Naive thymus-derived CD4-positive, alpha-beta T cell (primary cell): ENCODE measurements at regions not wholly inside any gene's neighbourhood (a gene's known extent, or its start where the extent isn't known, plus 50 kb on each side); places are given as distances from the start of the nearest gene placed in this dataset.

Experiments
- ATAC-seq: fragments of 150-1000 bp; cut with Tn5 transposase; 2 replicates; pipeline ENCODE4 v1.10.0; 2021; ENCODE audit warnings: mild to moderate bottlenecking, moderate library complexity
- CTCF ChIA-PET: fragments of 350-600 bp; sonication (Branson Sonifier 250); formaldehyde crosslinking; loops from one replicate; lab custom pipeline; 2021; ENCODE audit warnings: antibody characterized with exemption; lab: Charles Lee
- POLR2A ChIA-PET: fragments of 350-600 bp; sonication (Branson Sonifier 250); formaldehyde crosslinking; loops from one replicate; lab custom pipeline; 2021; ENCODE audit warnings: antibody characterized with exemption, inconsistent platforms; lab: Charles Lee
- DNase-seq, 9 donors: peaks; one replicate each; pipeline versions ENCODE4 v3.0.0 to v3.0.0-alpha.2; 2020 to 2022; ENCODE audit warnings: mixed read lengths in 1 of 9
- H3K27ac ChIP-seq: one replicate; pipeline ENCODE4 v1.7.0; 2013; ENCODE audit warnings: mild to moderate bottlenecking, low read depth, low read length, moderate library complexity
- H3K27me3 ChIP-seq, 2 donors: one replicate each; pipeline ENCODE4 v1.7.0; 2013; ENCODE audit warnings: low read length in 2 of 2, mild to moderate bottlenecking in 2 of 2, moderate library complexity in 2 of 2; ENCODE audit not compliant: control insufficient read depth in 2 of 2, insufficient read depth in 2 of 2
- H3K36me3 ChIP-seq, 3 experiments: 1 replicate in 2 of 3; 2 replicates in 1 of 3; pipeline ENCODE4 v1.7.0; 2013; ENCODE audit warnings: low read length in 3 of 3, mild to moderate bottlenecking in 3 of 3, moderate library complexity in 1 of 3; ENCODE audit not compliant: insufficient read depth in 3 of 3, control insufficient read depth in 2 of 3
- H3K4me1 ChIP-seq, 2 donors: one replicate each; pipeline ENCODE4 v1.7.0; 2013; ENCODE audit warnings: low read length in 2 of 2, mild to moderate bottlenecking in 2 of 2, moderate library complexity in 1 of 2; ENCODE audit not compliant: control insufficient read depth in 2 of 2, insufficient read depth in 2 of 2
- H3K4me3 ChIP-seq: 2 replicates; pipeline ENCODE4 v1.7.0; 2013; ENCODE audit warnings: mild to moderate bottlenecking, low read length
- H3K9me3 ChIP-seq, 3 experiments: 1 replicate in 2 of 3; 2 replicates in 1 of 3; pipeline ENCODE4 v1.7.0; 2013; ENCODE audit warnings: low read length in 3 of 3; ENCODE audit not compliant: control insufficient read depth in 2 of 3
- H3K27ac Mint-ChIP-seq, 9 donors: one replicate each; pipeline ENCODE4 v1.8.0; 2020 to 2022; ENCODE audit warnings: mixed read lengths in 9 of 9, mild to moderate bottlenecking in 8 of 9, moderate library complexity in 5 of 9, inconsistent platforms in 2 of 9
- H3K27me3 Mint-ChIP-seq, 5 donors: one replicate each; pipeline ENCODE4 v1.8.0; 2021 to 2022; ENCODE audit warnings: mixed read lengths in 5 of 5, mild to moderate bottlenecking in 1 of 5
- H3K36me3 Mint-ChIP-seq, 5 donors: one replicate each; pipeline ENCODE4 v1.8.0; 2020 to 2022; ENCODE audit warnings: mixed read lengths in 5 of 5, mild to moderate bottlenecking in 3 of 5, inconsistent platforms in 1 of 5
- H3K4me1 Mint-ChIP-seq, 7 donors: one replicate each; pipeline ENCODE4 v1.8.0; 2020 to 2022; ENCODE audit warnings: mixed read lengths in 7 of 7, mild to moderate bottlenecking in 3 of 7, inconsistent platforms in 1 of 7
- H3K4me3 Mint-ChIP-seq, 10 donors: one replicate each; pipeline ENCODE4 v1.8.0; 2020 to 2022; ENCODE audit warnings: mild to moderate bottlenecking in 10 of 10, mixed read lengths in 10 of 10, moderate library complexity in 6 of 10, inconsistent platforms in 2 of 10
- H3K9me3 Mint-ChIP-seq, 11 donors: one replicate each; pipeline ENCODE4 v1.8.0; 2020 to 2022; ENCODE audit warnings: mixed read lengths in 11 of 11, mild to moderate bottlenecking in 4 of 11, inconsistent platforms in 1 of 11, moderate library complexity in 1 of 11
- intact Hi-C, 2 donors: fragments of 100-400 bp; cut with micrococcal nuclease; formaldehyde crosslinking; loops; one replicate each; pipeline ENCODE4 v1.15.1; 2023

GRCh38 chr11:109957000-109957399 lies 136.2 kb upstream of the ZC3H12C start:
- POLR2A ChIA-PET: no interaction called here
- H3K4me3 Mint-ChIP-seq: no peak overlapping the region
- Histone ChIP-seq H3K4me1 (no peaks in the 10 kb centered on the region), H3K4me3 (no peak overlapping the region), H3K27me3 (no peaks in the 10 kb centered on the region), H3K27ac (no peak overlapping the region), H3K36me3 (no peaks in the 10 kb centered on the region), H3K9me3 (no peaks in the 10 kb centered on the region)
- CTCF ChIA-PET: no interaction called here
- H3K27ac Mint-ChIP-seq: no peak overlapping the region
- H3K36me3 Mint-ChIP-seq: no peaks in the 10 kb centered on the region
- peaks cover 7 to 32% (median 13%) of the 10 kb centered on the region in 5 donors for H3K27me3 Mint-ChIP-seq
- H3K9me3 Mint-ChIP-seq: peaks cover 0 to 18% (median 0%) of the 10 kb centered on the region in 11 donors
- peaks cover 0 to 17% (median 0%) of the 10 kb centered on the region in 7 donors for H3K4me1 Mint-ChIP-seq
- intact Hi-C loops: loop anchor here in 1 of 2 donors (1.0 to 2.0 kb wide), 2 partner anchors 14 to 28 kb away; no protein-coding TSS in a partner anchor
- DNase-seq (no peak), ATAC-seq (no peak)

DNA sequence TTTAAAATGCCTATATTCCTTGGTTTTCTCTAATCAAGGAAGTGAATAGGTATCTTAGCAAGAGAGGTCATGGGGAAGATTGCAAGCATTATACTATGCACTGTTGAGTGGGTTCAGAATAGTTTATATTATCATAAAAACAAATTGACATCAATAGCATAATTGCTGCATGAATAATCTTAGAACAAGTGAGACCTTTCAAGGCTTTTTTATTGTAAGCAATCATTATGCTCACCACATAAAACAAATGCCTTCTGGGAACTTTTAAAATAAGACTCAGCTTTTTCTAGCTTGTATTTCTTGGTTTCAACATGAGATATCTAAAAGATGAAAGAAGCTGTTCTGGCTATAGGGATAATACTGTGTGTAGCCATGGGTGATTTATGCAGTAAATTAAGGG lies 135.6 kb upstream of the ZC3H12C start:
- H3K4me1 Mint-ChIP-seq: peaks cover 0 to 17% (median 0%) of the 10 kb centered on the region in 7 donors
- CTCF ChIA-PET: no interaction called here
- no peaks in the 10 kb centered on the region for H3K36me3 Mint-ChIP-seq
- peaks cover 7 to 28% (median 12%) of the 10 kb centered on the region in 5 donors for H3K27me3 Mint-ChIP-seq
- Histone ChIP-seq H3K4me3 (no peak overlapping the region), H3K4me1 (no peaks in the 10 kb centered on the region), H3K27ac (no peak overlapping the region), H3K36me3 (no peaks in the 10 kb centered on the region), H3K9me3 (no peaks in the 10 kb centered on the region), H3K27me3 (no peaks in the 10 kb centered on the region)
- no peak for DNase-seq
- no peak overlapping the region for H3K27ac Mint-ChIP-seq
- ATAC-seq: no peak
- peaks cover 0 to 14% (median 0%) of the 10 kb centered on the region in 11 donors for H3K9me3 Mint-ChIP-seq
- POLR2A ChIA-PET: no interaction called here
- intact Hi-C loops: loop anchor here in 1 of 2 donors (2.0 kb wide), 1 partner anchor 13 kb away; no protein-coding TSS in a partner anchor
- no peak overlapping the region for H3K4me3 Mint-ChIP-seq

GRCh38 chr11:109958131-109958820 lies 134.9 kb upstream of the ZC3H12C start:
- intact Hi-C loops: no loop called here
- Histone ChIP-seq H3K27ac (no peak overlapping the region), H3K27me3 (no peaks in the 10 kb centered on the region), H3K36me3 (no peaks in the 10 kb centered on the region), H3K9me3 (no peaks in the 10 kb centered on the region), H3K4me3 (no peak overlapping the region), H3K4me1 (no peaks in the 10 kb centered on the region)
- POLR2A ChIA-PET: no interaction called here
- Mint-ChIP-seq H3K4me3 (no peak overlapping the region), H3K36me3 (no peaks in the 10 kb centered on the region), H3K4me1 (peaks cover 0 to 17% (median 0%) of the 10 kb centered on the region in 7 donors), H3K9me3 (peaks cover 0 to 14% (median 0%) of the 10 kb centered on the region in 11 donors), H3K27me3 (peaks cover 7 to 24% (median 10%) of the 10 kb centered on the region in 5 donors), H3K27ac (no peak overlapping the region)
- CTCF ChIA-PET: no interaction called here
- DNase-seq (no peak), ATAC-seq (no peak)

DNA sequence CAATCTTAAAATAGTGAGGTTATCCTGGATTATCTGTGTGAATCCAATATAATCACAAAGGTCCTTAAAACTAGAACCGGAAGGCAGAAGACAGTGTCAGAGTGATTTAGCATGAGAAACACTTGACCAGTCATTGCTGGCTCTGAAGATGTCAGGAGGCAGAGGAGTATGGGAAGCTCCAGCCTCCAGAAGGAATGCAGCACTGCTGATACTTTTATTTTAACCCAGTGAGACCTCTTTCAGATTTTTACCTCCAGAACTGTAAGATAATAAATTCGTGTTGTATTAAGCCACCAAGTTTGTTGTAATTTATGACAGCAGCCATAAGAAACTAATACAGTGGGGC lies 134.4 kb upstream of the ZC3H12C start:
- Mint-ChIP-seq H3K9me3 (peaks cover 0 to 14% (median 0%) of the 10 kb centered on the region in 11 donors), H3K4me3 (no peak overlapping the region), H3K27me3 (peaks cover 7 to 19% (median 9%) of the 10 kb centered on the region in 5 donors), H3K27ac (no peak overlapping the region), H3K36me3 (no peaks in the 10 kb centered on the region), H3K4me1 (peaks cover 0 to 17% (median 0%) of the 10 kb centered on the region in 7 donors)
- H3K4me1 ChIP-seq: no peaks in the 10 kb centered on the region
- no peaks in the 10 kb centered on the region for H3K36me3 ChIP-seq
- intact Hi-C loops: no loop called here
- H3K27me3 ChIP-seq: no peaks in the 10 kb centered on the region
- DNase-seq (no peak), ATAC-seq (no peak)
- no peaks in the 10 kb centered on the region for H3K9me3 ChIP-seq
- POLR2A ChIA-PET: no interaction called here
- H3K4me3 ChIP-seq: no peak overlapping the region
- no peak overlapping the region for H3K27ac ChIP-seq
- CTCF ChIA-PET: no interaction called here

DNA sequence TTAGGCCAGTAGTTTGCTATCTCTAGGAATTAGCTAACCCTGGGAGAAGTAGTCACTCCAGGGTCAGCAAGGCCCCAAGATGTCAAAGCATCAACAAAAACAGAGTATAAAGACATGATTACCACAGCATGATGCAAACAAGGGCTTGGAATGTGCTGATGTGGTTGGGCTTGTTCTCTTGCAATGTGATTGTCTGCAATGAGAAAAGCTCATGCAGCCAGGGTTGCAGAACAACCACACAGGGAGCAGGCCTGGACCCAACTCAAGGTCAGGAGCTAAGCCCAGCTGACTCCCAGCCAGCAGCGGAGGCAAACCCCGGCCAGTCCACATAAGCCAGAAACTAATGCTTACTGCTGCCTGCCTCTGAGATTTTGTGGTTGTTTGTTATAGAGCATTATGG lies 132.4 kb upstream of the ZC3H12C start:
- peaks cover 0 to 2% (median 0%) of the 10 kb centered on the region in 5 donors for H3K27me3 Mint-ChIP-seq
- intact Hi-C loops: no loop called here
- CTCF ChIA-PET: no interaction called here

GRCh38 chr11:109961261-109961660 lies 131.9 kb upstream of the ZC3H12C start:
- DNase-seq (no peak), ATAC-seq (no peak)
- no peaks in the 10 kb centered on the region for H3K9me3 ChIP-seq
- H3K36me3 ChIP-seq: no peaks in the 10 kb centered on the region
- intact Hi-C loops: no loop called here
- no peak overlapping the region for H3K4me3 ChIP-seq
- H3K4me1 ChIP-seq: no peaks in the 10 kb centered on the region
- no peak overlapping the region for H3K27ac ChIP-seq
- H3K27me3 ChIP-seq: no peaks in the 10 kb centered on the region
- ChIA-PET POLR2A (no interaction called here), CTCF (interaction anchor here (0.6 kb wide), 1 partner anchor 17 kb away, joined by 3 read pairs; no protein-coding TSS in a partner anchor)
- Mint-ChIP-seq H3K4me3 (no peak overlapping the region), H3K9me3 (peaks cover 0 to 6% (median 0%) of the 10 kb centered on the region in 11 donors), H3K27me3 (peaks cover 0 to 2% (median 0%) of the 10 kb centered on the region in 5 donors), H3K4me1 (peaks cover 0 to 7% (median 0%) of the 10 kb centered on the region in 7 donors), H3K36me3 (no peaks in the 10 kb centered on the region), H3K27ac (no peak overlapping the region)

More for the DNA sequence above, 132.4 kb upstream of the ZC3H12C start:
- no peak overlapping the region for H3K27ac Mint-ChIP-seq
- H3K36me3 Mint-ChIP-seq: no peaks in the 10 kb centered on the region
- peaks cover 0 to 6% (median 0%) of the 10 kb centered on the region in 11 donors for H3K9me3 Mint-ChIP-seq
- POLR2A ChIA-PET: no interaction called here
- no peak overlapping the region for H3K4me3 ChIP-seq
- H3K9me3 ChIP-seq: no peaks in the 10 kb centered on the region
- ATAC-seq: no peak
- no peak overlapping the region for H3K27ac ChIP-seq
- no peak overlapping the region for H3K4me3 Mint-ChIP-seq
- DNase-seq: no peak
- no peaks in the 10 kb centered on the region for H3K27me3 ChIP-seq
- peaks cover 0 to 12% (median 0%) of the 10 kb centered on the region in 7 donors for H3K4me1 Mint-ChIP-seq
- no peaks in the 10 kb centered on the region for H3K4me1 ChIP-seq
- H3K36me3 ChIP-seq: no peaks in the 10 kb centered on the region

DNA sequence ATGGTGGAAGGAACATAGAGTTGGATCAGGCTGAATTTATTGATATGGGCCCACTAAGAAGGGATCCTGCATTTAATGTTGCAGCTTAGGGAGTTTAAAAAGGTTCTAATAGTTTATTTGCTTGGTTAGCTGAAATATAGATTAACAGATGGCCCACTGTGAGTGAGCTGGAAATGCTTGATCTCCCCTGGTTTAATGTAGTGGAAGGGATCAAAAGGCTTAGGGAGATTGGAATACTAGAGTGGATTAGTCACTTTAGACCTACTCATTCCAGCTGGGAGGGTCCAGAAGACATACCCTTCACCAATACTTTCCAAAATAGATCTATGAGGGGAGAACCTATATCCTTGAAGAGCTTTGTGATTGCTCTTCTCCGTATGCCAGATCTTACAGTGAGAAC lies 130.1 kb upstream of the ZC3H12C start:
- ATAC-seq (no peak), DNase-seq (no peak)
- intact Hi-C loops: no loop called here
- H3K4me1 Mint-ChIP-seq: no peaks in the 10 kb centered on the region
- Histone ChIP-seq H3K27me3 (no peaks in the 10 kb centered on the region), H3K4me1 (no peaks in the 10 kb centered on the region), H3K9me3 (no peaks in the 10 kb centered on the region), H3K27ac (no peak overlapping the region), H3K4me3 (no peak overlapping the region), H3K36me3 (no peaks in the 10 kb centered on the region)
- CTCF ChIA-PET: no interaction called here
- POLR2A ChIA-PET: no interaction called here
- H3K4me3 Mint-ChIP-seq: no peak overlapping the region
- peaks cover 0 to 2% (median 0%) of the 10 kb centered on the region in 5 donors for H3K36me3 Mint-ChIP-seq
- H3K27me3 Mint-ChIP-seq: no peaks in the 10 kb centered on the region
- H3K9me3 Mint-ChIP-seq: peaks cover 0 to 7% (median 0%) of the 10 kb centered on the region in 11 donors
- no peak overlapping the region for H3K27ac Mint-ChIP-seq
